ENCODE measurements at regions not wholly inside any gene's neighbourhood (a gene's known extent, or its start where the extent isn't known, plus 50 kb on each side); places are given as distances from the start of the nearest gene placed in this dataset.

DNA sequence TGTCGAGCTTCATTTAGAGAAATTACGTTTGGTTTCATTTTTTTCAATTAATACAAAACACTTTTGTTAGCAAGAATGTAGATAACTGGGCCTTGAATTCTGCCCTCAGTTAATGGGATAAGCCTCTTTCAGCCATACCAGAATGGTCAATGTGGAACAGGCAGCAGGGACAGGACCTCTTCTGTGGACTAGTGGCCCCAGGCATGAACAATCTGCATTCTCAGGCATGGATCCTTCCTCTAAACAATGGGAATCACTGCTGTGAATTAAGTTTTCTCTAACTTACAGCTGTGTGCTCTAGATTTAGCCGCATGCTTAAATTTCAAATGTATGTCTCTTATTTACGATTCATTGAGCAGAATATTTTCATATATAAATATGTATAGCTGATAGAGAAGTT is 237.7 kb upstream of the PRKCQ start:
- no peak overlapping the region for H3K4me3 ChIP-seq (ENCODE audit: control insufficient read depth, low read depth, low read length)
- TF ChIP-seq, protein P1, sequence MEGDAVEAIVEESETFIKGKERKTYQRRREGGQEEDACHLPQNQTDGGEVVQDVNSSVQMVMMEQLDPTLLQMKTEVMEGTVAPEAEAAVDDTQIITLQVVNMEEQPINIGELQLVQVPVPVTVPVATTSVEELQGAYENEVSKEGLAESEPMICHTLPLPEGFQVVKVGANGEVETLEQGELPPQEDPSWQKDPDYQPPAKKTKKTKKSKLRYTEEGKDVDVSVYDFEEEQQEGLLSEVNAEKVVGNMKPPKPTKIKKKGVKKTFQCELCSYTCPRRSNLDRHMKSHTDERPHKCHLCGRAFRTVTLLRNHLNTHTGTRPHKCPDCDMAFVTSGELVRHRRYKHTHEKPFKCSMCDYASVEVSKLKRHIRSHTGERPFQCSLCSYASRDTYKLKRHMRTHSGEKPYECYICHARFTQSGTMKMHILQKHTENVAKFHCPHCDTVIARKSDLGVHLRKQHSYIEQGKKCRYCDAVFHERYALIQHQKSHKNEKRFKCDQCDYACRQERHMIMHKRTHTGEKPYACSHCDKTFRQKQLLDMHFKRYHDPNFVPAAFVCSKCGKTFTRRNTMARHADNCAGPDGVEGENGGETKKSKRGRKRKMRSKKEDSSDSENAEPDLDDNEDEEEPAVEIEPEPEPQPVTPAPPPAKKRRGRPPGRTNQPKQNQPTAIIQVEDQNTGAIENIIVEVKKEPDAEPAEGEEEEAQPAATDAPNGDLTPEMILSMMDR (IDR thresholded peaks at IDR 0.05; ENCODE audit: control insufficient read depth, insufficient read depth, low read depth, low read length, missing control alignments): no peak
- DNase-seq (ENCODE audit: low read depth): no peak

DNA sequence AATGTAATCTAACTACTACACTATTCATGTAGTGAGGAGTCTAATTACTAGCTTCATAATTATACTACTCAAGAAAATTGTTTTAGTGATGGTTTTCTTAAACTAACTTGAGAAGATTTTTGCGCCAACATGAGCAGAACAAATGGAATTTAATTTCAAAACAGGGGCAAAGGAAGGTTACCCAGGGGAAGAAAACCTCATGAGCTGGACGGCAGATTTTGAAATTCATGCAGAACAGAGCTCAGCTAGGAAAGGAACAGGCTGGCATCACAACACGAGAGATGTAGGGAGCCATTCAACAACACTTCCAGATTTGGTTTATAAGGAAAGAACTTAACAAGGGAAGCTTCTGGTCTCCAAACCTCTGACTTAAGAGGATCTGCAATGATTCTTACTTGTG is 235.3 kb upstream of the PRKCQ start:
- DNase-seq (ENCODE audit: low read depth): no peak
- TF ChIP-seq, protein P1 (IDR thresholded peaks at IDR 0.05; ENCODE audit: control insufficient read depth, insufficient read depth, low read depth, low read length, missing control alignments): no peak
- H3K4me3 ChIP-seq (ENCODE audit: control insufficient read depth, low read depth, low read length): no peak overlapping the region

DNA sequence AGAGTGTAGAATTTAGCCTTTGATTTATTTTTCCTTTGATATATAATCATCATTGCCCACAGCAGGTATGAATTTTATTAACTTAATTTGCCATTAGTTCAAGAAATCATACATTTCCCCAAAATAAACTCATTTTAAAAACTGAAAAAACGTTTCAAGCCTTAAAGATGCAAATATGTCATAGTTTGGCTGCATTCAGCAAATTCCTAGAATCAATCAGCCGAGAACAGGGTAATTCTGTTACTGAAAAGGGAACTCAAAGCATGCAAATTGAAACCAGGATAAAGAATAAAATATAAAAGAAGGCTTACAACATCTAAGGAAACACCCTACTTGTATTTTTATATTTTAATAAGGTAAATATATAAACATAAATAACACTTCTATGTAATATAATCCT is 233.8 kb upstream of the PRKCQ start:
- H3K4me3 ChIP-seq (ENCODE audit: control insufficient read depth, low read depth, low read length): no peak overlapping the region
- TF ChIP-seq, protein P1 (IDR thresholded peaks at IDR 0.05; ENCODE audit: control insufficient read depth, insufficient read depth, low read depth, low read length, missing control alignments): no peak
- DNase-seq (ENCODE audit: low read depth): no peak

DNA sequence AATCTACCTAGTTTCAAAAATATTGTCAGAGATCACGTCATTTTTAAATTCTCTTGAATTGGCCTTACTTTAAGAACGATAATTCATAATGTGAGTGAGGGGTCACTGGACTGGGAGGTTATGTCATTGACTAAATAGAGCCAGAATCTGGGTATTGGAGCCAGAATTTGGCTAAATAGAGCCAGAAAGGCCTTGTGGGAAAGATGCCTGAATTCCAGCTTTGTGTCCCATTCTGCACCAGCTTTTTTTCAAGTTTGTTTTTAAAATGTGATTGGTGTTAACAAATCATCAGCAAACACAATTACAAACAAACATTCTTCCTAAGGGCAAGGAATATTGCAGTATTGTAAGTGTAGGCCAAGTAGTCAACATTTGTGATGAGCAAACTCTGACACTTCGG is 233.2 kb upstream of the PRKCQ start:
- DNase-seq (ENCODE audit: low read depth): no peak
- TF ChIP-seq, protein P1 (IDR thresholded peaks at IDR 0.05; ENCODE audit: control insufficient read depth, insufficient read depth, low read depth, low read length, missing control alignments): no peak
- H3K4me3 ChIP-seq (ENCODE audit: control insufficient read depth, low read depth, low read length): no peak overlapping the region

DNA sequence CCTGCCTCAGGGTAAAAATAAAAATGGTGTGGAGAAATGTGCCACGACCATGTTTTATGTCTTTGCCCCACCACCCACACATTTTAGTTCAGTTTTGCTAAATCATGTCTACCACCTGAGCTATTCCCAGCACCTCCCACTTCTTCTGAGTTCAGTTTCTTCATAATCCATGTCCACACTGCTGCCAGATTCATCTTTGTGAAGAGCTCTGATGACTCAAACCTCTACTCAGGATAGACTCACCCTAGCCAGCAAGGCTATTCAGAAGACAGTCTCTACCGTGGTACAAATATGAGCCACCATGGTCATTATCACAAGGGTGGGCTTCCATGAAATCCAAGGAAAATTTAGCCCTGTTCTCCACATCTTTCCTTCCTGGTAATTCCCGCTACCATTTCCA is 231.1 kb upstream of the PRKCQ start:
- no peak for DNase-seq (ENCODE audit: low read depth)
- TF ChIP-seq, protein P1 (IDR thresholded peaks at IDR 0.05; ENCODE audit: control insufficient read depth, insufficient read depth, low read depth, low read length, missing control alignments): no peak
- H3K4me3 ChIP-seq (ENCODE audit: control insufficient read depth, low read depth, low read length): no peak overlapping the region

DNA sequence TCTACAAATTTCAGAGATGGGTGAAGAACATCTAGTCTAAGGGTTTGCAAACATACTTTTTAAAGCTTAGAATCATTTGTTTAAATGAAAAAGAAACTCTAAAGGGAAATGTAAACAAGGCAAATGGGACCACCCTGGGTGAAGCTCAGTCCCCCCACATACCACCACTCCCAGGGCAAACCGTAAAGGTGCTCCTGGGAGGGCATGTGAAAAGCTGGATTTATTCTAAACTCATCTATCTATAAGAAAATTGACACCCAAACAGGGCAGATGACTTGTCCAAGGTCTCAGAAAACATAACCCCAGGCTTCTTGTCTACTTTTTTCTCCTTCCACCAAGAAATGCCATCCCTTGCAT is 223.3 kb upstream of the PRKCQ start:
- no peak for DNase-seq (ENCODE audit: low read depth)
- H3K4me3 ChIP-seq (ENCODE audit: control insufficient read depth, low read depth, low read length): no peak overlapping the region
- TF ChIP-seq, protein P1 (IDR thresholded peaks at IDR 0.05; ENCODE audit: control insufficient read depth, insufficient read depth, low read depth, low read length, missing control alignments): no peak

DNA sequence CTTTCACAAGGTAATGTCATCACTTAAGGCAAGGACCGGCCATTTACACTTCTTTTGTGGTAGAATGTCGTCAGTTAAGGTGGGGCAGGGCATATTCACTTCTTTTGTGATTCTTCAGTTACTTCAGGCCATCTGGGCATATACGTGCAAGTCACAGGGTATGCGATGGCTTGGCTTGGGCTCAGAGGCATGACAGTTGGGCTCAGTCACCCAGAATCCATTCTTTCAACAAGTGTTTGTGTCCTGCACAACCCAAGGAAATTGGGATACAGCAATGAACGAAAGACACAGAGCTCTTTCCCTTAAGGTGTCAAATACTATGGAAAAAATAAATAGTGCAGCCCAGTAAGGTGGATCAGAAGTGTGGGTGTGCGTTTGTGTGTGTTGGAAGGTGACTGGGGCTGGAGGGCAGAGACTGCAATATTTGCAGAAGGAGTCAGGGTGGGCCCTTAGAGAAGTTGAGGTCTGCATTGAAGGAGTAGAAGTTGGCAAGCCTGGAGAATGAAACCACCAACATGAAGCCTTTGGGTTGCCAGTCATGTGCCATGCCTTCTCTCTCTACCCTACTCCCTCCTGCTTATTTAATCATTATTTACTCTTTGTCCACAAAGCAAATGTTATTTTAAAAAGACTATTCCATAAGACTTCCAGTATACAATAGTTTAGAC is 222.8 kb upstream of the PRKCQ start:
- no peak for DNase-seq (ENCODE audit: low read depth)
- TF ChIP-seq, protein P1 (IDR thresholded peaks at IDR 0.05; ENCODE audit: control insufficient read depth, insufficient read depth, low read depth, low read length, missing control alignments): no peak
- H3K4me3 ChIP-seq (ENCODE audit: control insufficient read depth, low read depth, low read length): no peak overlapping the region

Data from AG09309 (cell line).